HL-60 (cell line): ENCODE measurements at regions not wholly inside any gene's neighbourhood (a gene's known extent, or its start where the extent isn't known, plus 50 kb on each side); places are given as distances from the start of the nearest gene placed in this dataset.

Experiments
- DNase-seq, 2 experiments: peaks; one replicate each; pipeline ENCODE4 v3.0.0-alpha.2; 2010 to 2020; ENCODE audit warnings: low read depth in 1 of 2, low spot score in 1 of 2
- H3K27ac ChIP-seq: fragments of 250-450 bp; sonication (Bioruptor Pico); replicated peaks from 2 replicates; pipeline ENCODE4 v1.5.1; 2020; ENCODE audit warnings: mild to moderate bottlenecking, moderate library complexity
- H3K27me3 ChIP-seq: fragments of 250-450 bp; sonication (Bioruptor Pico); 2 replicates; pipeline ENCODE4 v1.5.1; 2021; ENCODE audit warnings: mild to moderate bottlenecking, moderate library complexity; ENCODE audit not compliant: insufficient read depth, poor library complexity, severe bottlenecking
- H3K4me3 ChIP-seq: replicated peaks from 2 replicates; pipeline ENCODE4 v1.5.1; 2011; ENCODE audit warnings: mild to moderate bottlenecking, control low read depth, low read length; ENCODE audit not compliant: insufficient read depth
- CTCF ChIP-seq: IDR thresholded peaks from one replicate; pipeline ENCODE4 v1.5.1; 2011; ENCODE audit warnings: low read length, control low read depth, inconsistent platforms; ENCODE audit not compliant: insufficient read depth
- GABPA ChIP-seq: IDR thresholded peaks from 2 replicates; pipeline ENCODE4 v1.6.1; 2012; ENCODE audit warnings: low read depth
- POLR2AphosphoS5 ChIP-seq: IDR thresholded peaks from 2 replicates; pipeline ENCODE4 v1.6.1; 2012; ENCODE audit warnings: low read depth
- REST ChIP-seq: IDR thresholded peaks from 2 replicates; pipeline ENCODE4 v1.6.1; 2012; ENCODE audit warnings: low read depth; ENCODE audit not compliant: insufficient replicate concordance
- SPI1 ChIP-seq: IDR thresholded peaks from 2 replicates; pipeline ENCODE4 v1.6.1; 2012; ENCODE audit warnings: low read depth, mild to moderate bottlenecking, borderline replicate concordance

GRCh38 chr4:84024405-84024804, 474.7 kb downstream of the NKX6-1 start:
- H3K4me3 ChIP-seq: no peak overlapping the region
- no peaks in the 10 kb centered on the region for H3K27me3 ChIP-seq
- no peak overlapping the region for H3K27ac ChIP-seq
- TF ChIP-seq CTCF: no peak
- TF ChIP-seq REST: no peak
- no peak for TF ChIP-seq GABPA
- TF ChIP-seq SPI1: no peak
- TF ChIP-seq POLR2AphosphoS5: no peak
- DNase-seq: no peak

- DNase-seq: no peak
- Histone ChIP-seq H3K27ac (no peak overlapping the region), H3K27me3 (no peaks in the 10 kb centered on the region), H3K4me3 (no peak overlapping the region)
- no peak for TF ChIP-seq SPI1
- TF ChIP-seq REST: no peak
Observed at GRCh38 chr4:84022564-84022963, 476.5 kb downstream of the NKX6-1 start.

- TF ChIP-seq POLR2AphosphoS5 (no peak), CTCF (no peak), REST (no peak), SPI1 (no peak), GABPA (no peak)
- DNase-seq: no peak
- no peak overlapping the region for H3K4me3 ChIP-seq
- H3K27ac ChIP-seq: no peak overlapping the region
- H3K27me3 ChIP-seq: no peaks in the 10 kb centered on the region
Observed at GRCh38 chr4:84019626-84020025, 479.5 kb downstream of the NKX6-1 start.

GRCh38 chr4:84003046-84003445, 467.1 kb downstream of the GPAT3 start:
- Histone ChIP-seq H3K4me3 (no peak overlapping the region), H3K27ac (no peak overlapping the region), H3K27me3 (no peaks in the 10 kb centered on the region)
- DNase-seq: no peak
- TF ChIP-seq GABPA: no peak
- TF ChIP-seq POLR2AphosphoS5: no peak
- no peak for TF ChIP-seq REST
- no peak for TF ChIP-seq CTCF
- TF ChIP-seq SPI1: no peak
